DMS 273 (cell line): ENCODE measurements at regions not wholly inside any gene's neighbourhood (a gene's known extent, or its start where the extent isn't known, plus 50 kb on each side); places are given as distances from the start of the nearest gene placed in this dataset.
A peak's percentile ranks its signal among the peaks of the same experiment; 100 is the strongest.
"Not testable (repeated sequence)": the region's sequence is repeated elsewhere in the genome, so short reads cannot be mapped to it uniquely, and the experiment has no call there.

ENCODE experiments used
- DNase-seq: peaks from one replicate; lab custom pipeline; 2025; ENCODE audit not compliant: unreplicated experiment; lab: John Stamatoyannopoulos, UW

- no peak for DNase-seq
These were observed 1288.6 kb upstream of the CDH2 start for GRCh38 chr18:29465526-29465925.

GRCh38 chr18:29459972-29460371 is 1283.0 kb upstream of the CDH2 start:
- DNase-seq = no peak

GRCh38 chr18:29457316-29457889 is 1280.5 kb upstream of the CDH2 start:
- DNase-seq = no peak

- DNase-seq = no peak
These were observed 1272.5 kb upstream of the CDH2 start for GRCh38 chr18:29449424-29449823.

DNA sequence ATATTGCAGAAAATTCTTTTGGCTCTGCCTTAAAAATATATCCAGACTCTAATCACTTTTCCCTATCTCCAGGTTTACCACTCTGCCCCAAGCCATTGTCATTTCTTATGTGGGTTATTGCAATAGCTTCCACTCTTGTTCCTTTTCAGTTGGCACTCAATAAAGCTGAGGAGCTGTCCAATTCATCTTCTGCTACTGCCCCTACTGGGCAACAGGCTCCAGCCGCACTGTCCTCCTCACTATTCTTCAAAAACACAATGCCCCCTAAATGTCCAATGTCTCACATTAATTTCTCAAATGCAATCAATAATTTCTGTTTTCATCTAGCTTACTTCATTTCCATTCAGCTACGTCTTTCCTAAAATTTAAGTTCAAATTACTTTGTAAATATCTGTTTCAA is 1262.5 kb upstream of the CDH2 start:
- DNase-seq = no peak

DNA sequence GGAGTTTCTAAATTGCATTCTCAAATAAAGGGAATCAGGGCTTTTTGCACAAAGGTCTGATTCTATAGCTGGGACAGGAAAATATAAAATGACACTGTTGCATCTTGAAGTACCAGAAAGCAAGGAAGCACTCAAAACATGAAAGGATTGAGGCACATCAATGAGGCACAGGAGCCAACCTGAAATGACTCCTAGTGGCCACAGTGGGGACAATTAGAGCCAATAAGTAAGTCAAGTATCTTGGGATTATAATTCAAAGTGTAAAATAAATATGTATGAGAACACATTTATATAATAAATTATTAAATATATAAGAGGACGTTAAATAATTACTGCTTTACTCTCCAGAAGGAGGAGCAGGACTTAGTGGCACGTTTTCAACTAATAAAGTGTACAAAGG is 1259.5 kb upstream of the CDH2 start:
- no peak for DNase-seq

DNA sequence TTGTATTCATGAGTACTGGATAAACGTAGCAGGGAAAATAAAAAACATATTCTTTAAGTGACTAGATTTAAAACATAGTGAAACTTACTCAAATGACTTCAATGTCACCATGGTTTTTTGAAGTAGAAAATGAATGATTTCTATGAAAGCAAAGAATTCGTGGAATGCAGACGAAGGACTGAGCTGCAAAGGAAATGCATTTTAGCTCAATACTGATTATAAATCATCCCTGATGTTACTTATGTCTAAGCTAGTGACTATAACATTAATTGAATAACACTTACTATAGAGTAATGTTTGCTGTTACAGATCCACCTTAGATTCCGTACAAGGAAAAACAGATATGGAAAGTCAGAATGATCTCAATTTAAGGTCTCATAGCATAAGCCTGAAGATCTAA is 1257.7 kb upstream of the CDH2 start:
- DNase-seq = no peak

GRCh38 chr18:29430416-29430815 is 1253.5 kb upstream of the CDH2 start:
- no peak for DNase-seq

- DNase-seq = no peak
These were observed 1241.2 kb upstream of the CDH2 start for GRCh38 chr18:29418136-29418535.

- no peak for DNase-seq
These were observed 1230.1 kb upstream of the CDH2 start for GRCh38 chr18:29406996-29407395.

GRCh38 chr18:29397536-29397935 is 1220.6 kb upstream of the CDH2 start:
- no peak for DNase-seq

GRCh38 chr18:29383311-29384273 is 1206.7 kb upstream of the CDH2 start:
- DNase-seq = no peak

DNA sequence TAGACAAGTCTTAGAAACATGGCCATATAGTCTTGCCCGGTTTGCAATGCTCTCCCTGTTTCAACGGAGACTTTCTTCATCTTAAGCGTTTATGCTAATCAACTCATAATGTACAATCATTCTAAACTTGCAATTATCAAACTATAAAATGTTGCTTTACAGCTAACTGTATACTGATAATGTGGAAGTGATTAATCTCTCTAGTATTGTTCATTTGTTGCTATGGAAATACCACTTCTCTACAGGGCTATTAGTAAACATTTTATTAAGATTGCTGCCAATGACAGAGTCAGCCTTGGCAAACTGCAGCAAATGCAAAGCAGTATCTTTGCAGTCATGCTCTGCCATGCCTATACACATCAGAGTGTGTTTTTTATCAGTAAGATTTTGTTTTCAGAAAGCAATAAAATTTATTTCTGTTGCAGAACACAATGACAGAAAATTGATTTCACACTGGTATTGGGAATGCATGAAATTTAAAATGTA is 1201.8 kb upstream of the CDH2 start:
- DNase-seq = no peak

DNA sequence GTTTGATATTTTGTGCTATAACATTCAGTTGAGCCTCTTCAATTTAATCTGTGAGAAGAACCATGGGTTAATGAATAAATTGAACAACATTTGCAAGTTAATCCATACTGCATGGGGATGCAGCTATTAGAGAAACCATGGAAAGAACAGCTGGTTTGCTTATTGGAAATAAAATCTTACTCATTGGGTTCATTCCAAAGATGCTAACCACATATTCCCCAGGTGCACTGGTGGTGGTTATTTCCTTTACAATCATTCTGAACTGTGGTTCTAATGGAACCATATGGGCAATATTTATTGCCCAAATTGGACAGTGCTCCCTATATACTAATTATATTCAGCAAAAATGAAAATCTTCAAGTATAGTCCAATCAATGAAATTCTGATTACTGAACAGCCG is 1200.4 kb upstream of the CDH2 start:
- no peak for DNase-seq

DNA sequence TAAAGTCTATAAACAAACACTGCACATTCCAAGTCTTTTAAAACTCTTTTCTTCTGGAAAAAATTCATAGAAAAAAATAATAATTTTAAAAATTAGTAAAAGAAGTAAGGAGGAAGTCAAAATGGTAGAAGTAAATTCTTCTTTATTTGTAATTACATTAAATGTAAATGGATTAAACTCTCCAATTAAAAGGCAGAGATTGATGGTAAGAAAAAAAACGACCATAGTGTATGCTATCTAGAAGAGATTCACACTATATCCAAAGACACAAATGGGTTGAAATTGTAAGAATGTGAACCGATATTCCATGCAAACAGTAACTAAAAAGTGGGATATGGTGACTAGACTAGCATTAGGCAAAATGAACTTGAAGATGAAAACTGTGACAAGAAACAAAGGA is 1196.1 kb upstream of the CDH2 start:
- DNase-seq = no peak

DNA sequence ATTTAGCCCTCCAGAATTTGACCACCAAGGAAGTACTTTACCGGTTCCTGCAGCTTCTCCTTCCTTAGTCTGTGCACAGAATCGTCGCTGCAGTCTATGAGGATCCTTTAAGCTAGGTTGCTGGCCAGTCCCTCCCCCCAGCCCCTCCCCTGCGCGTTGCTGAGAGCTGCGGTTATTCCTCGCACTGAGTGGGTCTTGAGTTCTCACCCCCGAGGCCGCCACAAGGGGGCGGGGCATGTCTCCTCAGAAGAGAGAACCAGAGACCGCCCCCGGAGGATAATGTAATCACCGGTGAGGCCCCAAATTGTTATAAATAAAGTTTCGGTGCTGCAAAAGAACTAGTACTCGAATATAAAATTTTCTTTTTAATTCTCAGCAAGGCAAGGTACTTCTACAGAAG is 1184.9 kb upstream of the CDH2 start:
- DNase-seq = peak; percentile 51

- DNase-seq = not testable (repeated sequence)
These were observed 1183.7 kb upstream of the CDH2 start for GRCh38 chr18:29360659-29361058.

DNA sequence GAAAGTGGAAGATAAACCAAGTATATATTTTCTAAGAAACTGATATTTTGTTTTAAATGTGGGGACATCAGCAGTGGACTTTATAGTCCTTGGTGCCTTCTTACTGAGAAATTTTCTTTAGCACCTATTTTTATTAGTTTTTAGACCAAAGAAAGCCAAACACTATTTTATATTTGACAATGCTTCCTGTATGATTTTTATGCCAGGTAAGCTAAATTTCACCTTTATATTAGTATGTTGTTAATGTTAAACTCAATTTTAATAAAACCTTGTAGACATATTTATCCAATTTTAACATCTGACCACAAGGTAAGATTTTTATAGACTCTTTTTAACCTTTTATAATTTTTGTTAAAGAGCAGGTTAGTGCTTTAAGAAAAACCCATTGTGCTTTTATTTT is 1182.3 kb upstream of the CDH2 start:
- DNase-seq = not testable (repeated sequence)

GRCh38 chr18:29351171-29351570 is 1174.2 kb upstream of the CDH2 start:
- no peak for DNase-seq

DNA sequence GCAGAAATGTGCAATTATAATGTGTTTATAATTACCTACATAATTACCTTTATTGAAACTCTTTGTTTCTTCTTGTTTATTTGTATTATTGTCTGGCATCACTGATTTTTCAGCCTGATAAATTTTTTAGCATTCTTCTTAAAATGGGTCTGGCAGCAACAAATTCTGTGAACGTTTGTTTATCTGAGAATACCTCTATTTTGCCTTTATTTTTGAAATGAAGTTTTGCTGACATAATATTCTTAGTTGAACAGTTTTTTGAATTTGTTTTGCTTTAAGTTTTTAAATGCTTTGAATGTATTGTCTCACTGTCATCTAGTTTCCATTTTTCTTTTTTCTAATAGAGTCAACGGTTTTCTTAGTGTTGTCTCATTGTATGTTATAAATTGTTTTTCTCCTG is 1152.0 kb upstream of the CDH2 start:
- no peak for DNase-seq

GRCh38 chr18:29326214-29326613 is 1149.3 kb upstream of the CDH2 start:
- no peak for DNase-seq

DNA sequence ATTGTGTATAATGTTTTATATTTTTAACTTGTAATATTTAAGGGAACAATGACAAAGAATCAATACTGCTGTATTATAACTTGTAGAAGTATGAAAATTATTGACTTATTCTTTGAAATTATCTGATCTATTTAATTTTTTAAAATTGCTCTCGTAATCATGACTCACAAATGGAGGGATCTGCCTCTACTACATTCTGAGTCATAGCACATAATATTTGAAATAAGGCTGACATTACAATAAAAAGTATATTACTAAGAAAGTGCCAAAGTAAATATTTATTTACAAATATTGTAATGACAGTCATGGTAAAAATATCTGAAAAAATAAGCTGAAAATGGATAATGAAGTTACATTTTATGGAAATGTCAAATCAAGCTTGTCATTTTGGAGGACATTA is 1144.6 kb upstream of the CDH2 start:
- no peak for DNase-seq
